ENCODE measurements at regions not wholly inside any gene's neighbourhood (a gene's known extent, or its start where the extent isn't known, plus 50 kb on each side); places are given as distances from the start of the nearest gene placed in this dataset.
"Not testable (repeated sequence)": the region's sequence is repeated elsewhere in the genome, so short reads cannot be mapped to it uniquely, and the experiment has no call there.

DNA sequence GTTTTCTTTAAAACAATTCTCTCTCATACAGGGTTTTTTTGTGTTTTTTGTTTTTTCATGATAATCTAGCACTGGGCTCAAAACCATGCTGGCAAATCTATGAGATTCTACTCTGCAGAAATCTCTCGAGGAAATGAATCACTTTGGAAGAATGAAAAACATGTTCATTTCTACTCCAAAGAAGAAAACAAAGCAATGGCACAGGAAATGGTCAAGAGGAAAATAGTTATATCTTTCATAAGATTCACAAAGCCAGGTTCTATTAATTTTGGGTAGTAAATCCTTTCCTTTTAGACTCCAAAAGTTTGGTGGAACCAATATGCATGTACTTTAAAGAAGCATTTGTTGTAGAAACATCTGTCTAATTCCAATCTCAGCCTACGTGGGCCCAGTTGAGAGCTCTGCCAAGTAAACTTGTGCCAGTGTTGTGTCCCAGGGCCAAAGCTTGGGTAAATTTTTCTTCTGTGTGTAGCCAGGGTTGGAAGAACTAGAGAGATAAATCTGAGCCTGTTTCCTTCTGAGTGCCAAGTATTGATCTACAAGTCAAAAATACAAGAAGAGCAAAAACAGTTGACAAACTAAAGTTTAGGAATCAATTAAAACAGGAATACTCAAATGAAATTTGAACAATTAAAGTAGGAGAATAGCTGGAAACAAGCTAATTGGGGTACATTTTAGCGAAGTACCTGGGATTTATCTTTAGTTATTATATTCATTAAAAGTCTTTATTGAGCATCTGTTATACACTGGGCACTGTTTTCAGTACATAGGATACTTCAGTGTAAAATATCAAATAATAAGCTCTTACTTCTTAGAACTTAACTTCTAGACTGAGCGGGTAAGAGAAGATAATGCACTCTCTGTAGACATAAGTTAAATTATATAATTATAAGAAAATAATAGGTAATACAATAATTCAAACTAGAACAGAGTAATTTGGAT, 657.5 kb upstream of the NECTIN3 start:
- DNase-seq, result peak; percentile 78

DNA sequence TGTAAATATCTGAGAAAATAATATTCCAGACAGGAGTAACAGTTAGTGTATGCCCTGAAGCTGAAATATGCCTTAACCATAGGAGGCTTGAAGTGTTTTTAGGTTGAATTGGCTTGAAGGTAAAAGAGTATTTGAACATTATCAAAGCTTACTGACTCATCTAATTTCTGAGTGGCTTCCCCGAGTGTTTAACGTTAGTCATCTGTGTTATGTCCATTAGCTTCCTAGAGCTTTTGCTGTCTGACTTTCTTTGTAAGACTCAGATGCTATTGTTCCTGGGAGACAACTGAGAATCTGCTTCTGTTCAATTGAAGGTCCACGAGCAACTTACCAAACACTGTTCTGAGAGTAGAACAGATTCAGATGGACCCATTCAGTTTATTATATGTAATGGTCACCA, 656.8 kb upstream of the NECTIN3 start:
- DNase-seq, result peak; percentile 76

DNA sequence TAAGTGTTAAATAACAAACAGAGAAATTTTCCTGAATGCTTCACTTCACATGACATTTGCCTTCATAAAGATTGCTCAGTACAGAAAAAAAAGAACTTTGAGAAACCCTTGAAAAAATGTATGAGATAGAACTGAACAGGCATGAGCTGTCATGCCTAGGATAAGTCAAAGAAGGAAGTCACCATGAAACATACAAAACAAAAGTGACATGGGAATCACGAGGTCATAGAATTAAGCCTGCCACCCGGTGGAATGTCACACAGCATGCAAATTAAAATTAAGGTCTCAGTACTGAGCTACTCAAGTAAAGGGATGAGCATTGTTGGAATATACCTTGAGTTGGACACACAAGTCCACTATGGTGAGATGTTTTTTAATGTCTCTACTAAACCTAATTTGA, 652.5 kb upstream of the NECTIN3 start:
- DNase-seq, result no peak

DNA sequence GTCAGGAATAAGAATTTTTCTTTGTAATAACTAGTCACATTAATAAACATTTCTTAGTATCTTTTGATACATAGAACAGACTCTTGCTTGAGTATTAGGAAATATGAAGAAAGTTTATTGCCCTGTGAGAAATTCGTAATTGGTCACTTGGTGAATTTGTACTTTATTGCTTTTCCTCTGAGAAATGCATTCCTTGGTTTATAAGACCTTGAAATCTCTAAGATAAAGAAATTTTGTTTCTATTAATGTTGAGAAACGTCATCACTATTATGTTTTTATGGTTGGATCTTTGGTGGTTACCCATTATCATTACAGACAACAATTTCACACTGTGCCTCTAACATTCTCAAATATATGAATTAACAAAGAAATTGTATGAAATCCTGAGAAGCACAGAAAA, 652.0 kb upstream of the NECTIN3 start:
- peak; percentile 4 for DNase-seq

DNA sequence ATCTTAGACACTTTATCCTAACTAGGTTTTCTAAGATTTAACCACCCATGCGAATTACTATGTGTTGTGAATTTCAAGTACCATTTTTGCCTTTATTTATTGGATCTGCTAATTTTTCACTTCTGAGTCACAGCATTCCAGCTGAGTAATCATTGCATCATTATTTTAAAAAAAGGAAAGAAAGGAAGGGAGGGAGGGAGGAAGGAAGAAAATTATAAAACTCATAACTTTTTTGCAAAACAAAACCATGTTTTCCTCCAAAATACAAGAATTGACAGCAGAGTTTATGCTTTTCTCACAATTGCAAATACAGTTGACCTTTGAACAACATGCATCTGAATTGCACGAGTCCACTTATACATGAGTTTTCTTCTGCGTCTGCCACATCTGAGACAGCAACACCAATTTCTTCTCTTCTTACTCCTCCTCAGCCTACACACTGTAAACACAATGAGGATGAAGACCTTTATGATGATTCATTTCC, 651.4 kb upstream of the NECTIN3 start:
- DNase-seq, result peak; percentile 88

DNA sequence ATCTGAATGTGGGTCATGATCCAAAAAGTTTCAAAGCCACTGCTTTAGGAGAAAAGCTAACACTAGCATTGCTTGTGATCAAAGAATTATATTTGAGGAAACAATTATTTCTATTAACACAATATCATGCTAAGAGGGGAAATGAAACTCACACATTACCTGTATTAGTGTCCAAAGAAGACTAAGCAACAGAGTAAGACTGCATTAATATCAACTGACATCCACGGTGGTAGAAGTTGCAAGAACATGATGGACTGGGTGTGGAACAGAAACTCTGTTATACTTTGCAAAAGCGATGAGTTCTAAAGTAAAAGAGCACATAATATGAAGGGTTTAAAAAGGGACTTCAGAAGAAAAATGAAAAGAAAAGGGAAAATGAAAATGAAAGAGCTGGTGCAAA, 648.3 kb upstream of the NECTIN3 start:
- no peak for DNase-seq

DNA sequence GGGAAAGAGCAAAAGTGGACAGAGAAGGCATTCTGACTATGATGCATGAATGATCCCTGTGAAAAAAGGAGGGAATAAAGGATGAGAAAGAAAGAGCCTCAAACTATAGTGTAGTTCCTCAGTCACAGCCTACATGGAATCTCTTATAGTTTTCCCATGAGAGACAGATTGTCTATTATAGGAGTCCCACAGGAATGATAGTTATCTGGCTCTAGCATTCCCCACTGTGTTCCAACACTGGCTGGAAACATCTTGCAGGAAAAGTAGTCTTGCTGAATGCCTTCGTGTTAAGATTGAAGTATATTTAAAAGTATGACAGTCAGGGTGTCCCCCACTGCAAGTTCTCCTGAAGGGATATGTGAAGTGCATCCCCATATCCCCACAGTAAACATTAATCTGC, 641.5 kb upstream of the NECTIN3 start:
- peak; percentile 52 for DNase-seq

DNA sequence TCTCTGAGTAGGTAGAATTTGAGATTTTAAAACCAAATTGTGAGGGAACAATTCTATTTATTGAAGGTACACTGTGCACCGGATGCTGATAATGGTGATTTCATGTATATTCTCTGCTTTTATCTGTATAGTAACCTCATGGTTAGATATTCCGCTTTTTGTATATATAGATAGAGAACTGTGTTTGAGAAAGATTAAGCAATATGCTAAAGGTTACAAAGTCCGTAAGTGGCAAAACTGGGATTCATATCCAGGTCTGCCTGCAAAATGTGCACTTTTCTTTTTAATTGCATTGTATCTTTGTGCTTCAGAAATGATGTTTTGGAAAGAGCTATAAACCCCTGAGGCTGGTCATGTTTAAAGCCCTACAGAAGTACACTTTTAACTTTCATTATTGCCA, 635.4 kb upstream of the NECTIN3 start:
- DNase-seq, result no peak

DNA sequence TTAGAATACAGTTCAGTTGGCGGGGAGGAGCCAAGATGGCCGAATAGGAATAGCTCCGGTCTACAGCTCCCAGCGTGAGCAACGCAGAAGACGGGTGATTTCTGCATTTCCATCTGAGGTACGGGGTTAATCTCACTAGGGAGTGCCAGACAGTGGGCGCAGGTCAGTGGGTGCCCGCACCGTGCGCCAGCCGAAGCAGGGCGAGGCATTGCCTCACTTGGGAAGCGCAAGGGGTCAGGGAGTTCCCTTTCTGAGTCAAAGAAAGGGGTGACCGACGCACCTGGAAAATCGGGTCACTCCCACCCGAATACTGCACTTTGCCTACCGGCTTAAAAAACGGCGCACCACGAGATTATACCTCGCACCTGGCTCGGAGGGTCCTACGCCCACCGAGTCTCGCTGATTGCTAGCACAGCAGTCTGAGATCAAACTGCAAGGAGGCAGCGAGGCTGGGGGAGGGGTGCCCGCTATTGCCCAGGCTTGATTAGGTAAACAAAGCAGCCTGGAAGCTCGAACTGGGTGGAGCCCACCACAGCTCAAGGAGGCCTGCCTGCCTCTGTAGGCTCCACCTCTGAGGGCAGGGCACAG, 631.5 kb upstream of the NECTIN3 start:
- not testable (repeated sequence) for DNase-seq

DNA sequence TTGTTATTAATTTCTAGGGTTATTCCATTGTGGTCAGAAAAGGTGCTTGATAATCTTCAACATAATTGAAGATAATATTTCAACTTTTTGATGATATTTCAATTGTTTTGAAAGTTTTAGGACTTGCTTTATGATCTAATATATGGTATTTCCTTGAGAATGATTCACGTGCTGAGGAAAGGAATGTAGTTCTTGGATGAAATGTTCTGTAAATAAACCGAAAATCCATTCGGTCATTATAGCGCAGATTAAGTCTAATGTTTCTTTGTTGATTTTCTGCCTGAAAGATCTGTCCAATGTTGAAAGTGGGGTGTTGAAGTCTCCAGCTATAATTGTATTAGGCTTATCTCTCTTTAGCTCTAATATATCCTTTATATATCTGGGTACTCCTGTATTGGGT, 617.5 kb upstream of the NECTIN3 start:
- DNase-seq, result no peak

DNA sequence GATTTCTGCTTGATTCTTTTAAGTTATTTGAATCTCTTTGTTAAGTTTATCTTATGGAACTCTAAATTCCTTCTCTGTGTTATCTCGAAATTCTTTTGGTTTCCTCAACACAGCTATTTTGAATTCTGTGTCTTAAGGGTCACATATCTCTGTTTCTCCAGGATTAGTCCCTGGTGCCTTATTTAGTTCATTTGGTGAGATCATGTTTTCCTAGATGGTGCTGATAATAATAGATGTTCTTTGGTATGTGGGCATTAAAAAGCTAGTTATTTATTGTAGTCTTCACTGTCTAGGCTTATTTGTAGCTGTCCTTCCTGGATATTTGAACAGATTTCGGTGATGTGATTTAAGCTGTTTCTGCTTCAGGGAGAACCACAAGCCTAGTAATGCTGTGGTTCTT, 615.6 kb upstream of the NECTIN3 start:
- no peak for DNase-seq

DNA sequence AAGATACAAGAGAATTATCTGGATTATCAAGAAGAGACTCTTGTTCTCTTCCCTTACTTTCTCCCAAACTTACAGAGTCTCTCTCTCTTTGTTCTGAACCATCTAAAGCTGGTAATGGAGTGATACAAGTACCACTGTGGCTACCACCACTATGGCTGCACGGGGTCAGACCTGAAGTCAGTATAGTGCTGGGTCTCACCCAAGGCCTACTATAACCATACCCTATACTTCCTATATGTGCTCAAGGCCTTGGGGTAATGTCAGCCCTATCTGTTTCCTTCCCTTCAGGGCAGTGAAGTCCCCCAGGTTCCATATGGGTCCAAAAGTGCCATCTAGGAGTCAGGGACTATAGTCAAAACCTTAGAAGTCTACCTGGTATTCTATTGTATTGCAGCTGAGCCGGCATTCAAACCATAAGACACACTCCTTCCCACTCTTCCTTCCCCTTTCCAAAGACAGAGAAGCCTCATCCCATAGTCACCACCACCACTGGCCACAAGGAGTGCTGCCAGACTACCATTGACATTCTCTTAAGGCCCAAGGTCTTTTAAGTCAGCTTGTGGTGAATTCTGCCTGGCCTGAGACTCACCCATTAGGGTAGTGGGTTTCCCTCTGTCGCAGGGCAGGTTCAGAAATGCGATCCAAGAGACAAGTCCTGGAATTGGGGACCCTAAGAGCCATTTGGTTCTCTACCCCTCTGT, 615.0 kb upstream of the NECTIN3 start:
- DNase-seq, result no peak

DNA sequence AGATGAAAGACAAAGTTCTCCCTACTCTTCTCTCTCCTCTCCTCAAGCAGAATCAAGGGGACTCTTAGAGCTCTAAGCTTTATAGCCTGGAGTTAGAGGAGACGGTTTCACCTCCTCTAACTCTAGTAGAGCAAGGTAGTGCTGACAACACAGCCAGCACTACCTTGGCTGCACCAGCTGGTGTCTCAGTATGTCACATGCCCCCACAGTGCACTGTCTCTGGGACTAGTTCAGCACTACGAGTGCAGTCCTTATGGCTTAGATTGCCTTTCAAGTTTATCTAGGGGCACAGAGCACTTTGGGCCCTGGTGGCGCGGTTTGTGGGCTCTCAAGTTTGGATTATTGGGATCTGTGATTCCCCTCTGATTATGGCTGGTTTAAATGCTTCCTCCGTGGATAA, 614.1 kb upstream of the NECTIN3 start:
- no peak for DNase-seq

DNA sequence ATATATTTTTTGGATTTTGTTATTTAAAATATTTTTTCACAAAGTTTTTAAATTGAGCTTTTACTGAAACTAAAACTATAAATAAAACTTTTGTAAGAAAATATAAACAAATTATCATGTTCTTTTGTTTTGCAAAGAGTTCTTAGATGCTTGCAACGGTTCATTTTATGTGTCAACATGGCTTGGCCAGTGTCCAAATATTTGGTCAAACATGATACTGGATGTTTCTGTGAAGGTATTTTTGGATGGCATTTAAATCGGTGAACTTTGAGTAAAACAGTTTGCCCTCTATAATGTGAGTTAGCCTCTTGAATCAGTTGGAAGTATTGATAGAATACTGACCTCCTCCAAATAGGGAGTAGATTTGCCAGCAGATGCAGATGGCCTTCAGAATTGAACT, 612.6 kb upstream of the NECTIN3 start:
- DNase-seq, result peak; percentile 2

DNA sequence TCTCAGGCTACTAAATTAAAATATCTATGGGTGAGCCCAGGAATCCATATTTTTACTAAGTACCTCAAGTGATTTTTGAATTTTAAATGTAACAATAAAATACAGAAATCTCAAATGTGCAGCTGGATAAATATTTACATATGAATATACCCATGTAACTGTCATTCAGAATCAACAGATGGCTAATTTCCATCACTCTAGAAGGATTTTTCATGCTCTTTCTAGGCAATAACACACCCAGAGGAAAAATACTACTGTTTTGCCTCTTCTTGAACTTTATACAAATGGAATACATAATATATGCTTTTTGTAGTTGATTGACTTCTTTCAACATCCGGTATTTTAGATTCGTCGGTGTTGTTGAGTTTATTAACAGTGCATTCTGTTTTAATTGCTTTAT, 601.3 kb upstream of the NECTIN3 start:
- no peak for DNase-seq

DNA sequence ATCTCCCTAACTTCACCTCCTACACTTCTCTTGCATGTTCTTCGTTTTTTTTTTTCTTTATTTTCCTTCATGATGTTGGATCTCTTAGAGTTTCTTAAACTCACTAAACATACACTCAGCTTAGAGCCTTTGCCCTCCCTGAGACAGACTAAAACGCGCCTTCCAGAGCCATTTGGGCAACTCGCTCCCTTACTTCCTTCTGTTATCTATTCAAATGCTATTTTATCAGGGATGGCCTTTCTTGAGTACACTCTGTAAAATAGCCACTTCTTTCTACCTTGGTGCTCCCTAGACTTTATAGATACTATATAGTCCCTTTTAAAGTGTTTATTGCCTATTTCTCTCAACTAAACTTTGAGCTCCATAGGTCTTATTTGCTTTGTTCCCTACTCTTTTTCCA, 598.2 kb upstream of the NECTIN3 start:
- no peak for DNase-seq

DNA sequence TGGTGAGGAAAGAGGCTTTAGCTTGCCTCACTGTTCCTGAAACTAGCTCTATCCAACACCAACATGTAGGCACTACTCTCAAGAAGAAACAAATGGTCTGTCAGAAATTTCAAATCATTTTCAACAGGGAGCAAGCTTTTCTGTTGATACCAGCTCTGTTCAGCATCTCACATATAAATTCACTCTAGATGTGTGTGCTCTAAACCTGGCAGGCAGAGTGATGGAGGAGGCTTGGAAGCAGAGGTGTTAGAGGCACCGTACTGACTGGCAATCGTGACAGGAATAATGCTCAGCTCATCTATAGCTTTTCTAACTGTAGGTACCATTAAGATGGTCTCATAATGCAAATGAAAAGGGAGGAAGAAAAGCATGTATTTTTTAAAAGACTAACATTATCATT, 597.2 kb upstream of the NECTIN3 start:
- DNase-seq, result no peak

DNA sequence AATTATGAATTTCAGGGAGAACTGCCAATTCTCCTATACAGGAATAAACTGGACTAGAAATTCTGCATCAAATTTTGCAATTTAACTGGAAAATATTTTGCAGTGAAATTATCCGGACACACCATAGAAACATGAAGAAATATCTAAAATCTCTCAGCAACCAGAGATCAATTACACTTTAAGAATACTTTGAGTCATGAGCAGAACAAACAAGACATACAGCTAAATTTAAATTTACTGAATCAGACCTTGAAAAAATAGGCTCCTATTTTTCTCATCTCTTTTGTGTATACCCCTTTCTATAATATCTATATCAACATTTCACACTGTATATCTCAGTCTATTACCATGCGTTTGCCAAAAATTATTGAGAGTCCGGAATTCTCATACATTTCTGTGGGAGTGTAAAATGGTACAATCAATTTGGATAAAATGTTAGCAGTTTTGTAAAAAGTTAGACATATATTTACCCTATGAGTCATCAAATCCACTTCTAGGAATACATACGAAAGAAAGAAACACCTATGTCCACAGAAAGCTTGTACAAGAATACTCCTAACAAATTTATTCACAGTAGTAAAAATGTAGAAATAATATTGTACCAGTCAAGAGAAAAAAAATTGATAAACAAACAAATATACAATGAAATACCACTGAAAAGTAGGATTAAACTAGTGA, 593.1 kb upstream of the NECTIN3 start:
- no peak for DNase-seq

DNA sequence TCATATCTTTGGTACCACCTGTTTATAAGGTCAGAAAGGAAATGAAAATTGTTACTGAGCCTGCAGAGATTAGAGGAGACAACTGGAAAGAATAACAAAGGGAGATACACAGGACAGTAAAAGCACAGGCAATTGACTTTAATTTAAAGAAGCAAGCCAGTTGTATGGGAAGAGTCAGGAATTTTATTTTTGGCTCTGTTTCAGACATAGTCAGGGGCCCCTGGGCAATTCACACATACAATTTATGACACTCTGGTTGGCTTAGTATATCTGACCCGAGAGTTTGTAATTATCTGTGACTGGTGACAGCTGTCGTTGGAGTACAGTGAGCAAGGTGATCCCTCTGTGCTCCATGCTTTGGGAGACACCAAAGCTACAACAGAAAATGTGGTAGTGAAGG, 591.9 kb upstream of the NECTIN3 start:
- no peak for DNase-seq

DNA sequence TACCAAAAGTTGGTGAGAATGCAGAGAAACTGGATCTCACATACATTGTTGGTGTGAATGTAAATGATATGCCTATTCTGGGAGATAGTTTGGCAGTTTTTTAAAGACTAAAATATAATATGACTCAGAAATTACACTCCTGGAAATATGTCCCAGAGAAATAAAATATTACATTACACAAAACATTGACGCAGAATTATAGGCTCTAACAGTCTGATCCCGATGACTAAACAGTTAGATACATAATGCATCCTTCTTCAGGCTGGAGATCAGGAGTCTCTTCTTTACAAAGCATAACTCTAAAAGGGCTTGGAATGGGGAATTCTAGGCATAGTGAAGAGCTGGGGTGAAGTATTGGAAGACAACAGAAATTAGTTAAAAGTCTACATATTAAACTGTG, 586.2 kb upstream of the NECTIN3 start:
- DNase-seq, result no peak

DNA sequence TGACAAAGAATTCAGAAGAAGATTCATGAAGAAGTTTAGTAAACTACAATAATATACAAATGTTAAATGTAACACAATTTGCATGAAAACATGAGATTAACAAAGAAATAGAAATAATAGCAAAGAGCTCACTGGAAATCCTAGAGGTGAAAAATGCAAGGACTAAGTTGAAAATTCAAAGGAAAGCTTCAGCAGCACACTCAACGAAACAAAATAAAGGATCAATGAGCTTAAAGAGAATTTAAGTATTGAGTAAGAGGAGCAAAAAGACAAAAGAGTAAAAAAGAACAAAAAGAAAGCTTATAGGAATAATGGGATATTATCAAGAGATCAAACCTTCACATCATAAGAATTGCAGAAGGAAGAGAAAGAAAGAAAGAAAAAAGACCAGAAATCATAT, 583.8 kb upstream of the NECTIN3 start:
- no peak for DNase-seq

DNA sequence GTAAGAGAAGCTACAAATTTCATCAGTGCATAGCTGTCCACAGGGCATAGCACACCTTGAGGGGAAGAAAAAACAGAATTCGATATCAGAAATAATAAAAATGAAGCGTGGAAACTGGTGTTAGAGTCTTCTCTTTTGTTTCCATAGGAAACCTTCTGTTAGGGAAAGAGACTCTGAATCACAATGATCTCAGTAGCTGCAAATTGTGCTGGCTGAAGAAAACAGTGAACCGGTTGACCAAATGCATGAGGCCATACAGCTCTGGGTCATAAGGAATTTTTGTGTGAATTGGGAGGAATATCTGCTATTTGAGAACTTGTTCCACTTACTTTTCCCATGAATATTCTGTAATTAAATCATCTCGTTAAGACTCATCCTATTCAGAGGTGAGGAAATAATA, 580.2 kb upstream of the NECTIN3 start:
- DNase-seq, result no peak

DNA sequence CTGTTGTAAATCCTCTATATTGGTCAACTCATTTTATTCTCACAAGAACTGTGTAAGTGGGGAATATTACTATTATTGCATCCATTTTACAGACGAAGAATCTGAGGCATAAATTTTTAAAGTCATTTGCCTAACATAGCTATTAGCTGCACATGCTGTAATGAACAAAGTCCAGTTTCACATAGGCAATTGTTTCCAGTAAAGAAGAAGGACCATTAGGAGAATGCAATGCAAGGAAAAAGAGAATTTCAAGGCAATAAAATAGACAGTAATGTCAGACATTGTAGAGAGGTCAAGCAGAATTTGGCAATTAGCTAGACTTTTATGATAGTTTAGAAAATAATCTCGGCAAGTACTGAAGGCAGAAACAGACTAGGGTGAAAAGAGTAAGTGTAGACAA, 578.7 kb upstream of the NECTIN3 start:
- no peak for DNase-seq

All from fibroblast of skin of abdomen (primary cell).